H1 (cell line): ENCODE measurements at regions not wholly inside any gene's neighbourhood (a gene's known extent, or its start where the extent isn't known, plus 50 kb on each side); places are given as distances from the start of the nearest gene placed in this dataset.

Experiments
- BRCA1 ChIP-seq: IDR thresholded peaks from 2 replicates; pipeline ENCODE4 v1.6.1; 2012; ENCODE audit warnings: low read depth, low read length, improper control_type of control experiment
- CHD1 ChIP-seq: IDR thresholded peaks from 2 replicates; pipeline ENCODE4 v1.6.1; 2012; ENCODE audit warnings: low read depth, low read length, improper control_type of control experiment
- CTBP2 ChIP-seq: IDR thresholded peaks from 2 replicates; pipeline ENCODE4 v1.7.0; 2011; ENCODE audit warnings: borderline replicate concordance, mild to moderate bottlenecking, moderate library complexity, mixed read lengths, low read length; ENCODE audit not compliant: insufficient read depth, insufficient read length
- NRF1 ChIP-seq: IDR thresholded peaks from 2 replicates; pipeline ENCODE4 v1.6.1; 2011; ENCODE audit warnings: mild to moderate bottlenecking, low read depth, low read length, improper control_type of control experiment

- TF ChIP-seq NRF1 = no peak
- TF ChIP-seq BRCA1 = no peak
- no peak for TF ChIP-seq CTBP2
- TF ChIP-seq CHD1 = no peak
Observed at GRCh38 chr1:221150996-221151395, 271.8 kb downstream of the HLX start (continued).
